Activated naive CD8-positive, alpha-beta T cell treated with anti-CD3 and anti-CD28 coated beads, Interleukin-2, amount 50 U/mL, for 24 hours (primary cell): ENCODE measurements at regions not wholly inside any gene's neighbourhood (a gene's known extent, or its start where the extent isn't known, plus 50 kb on each side); places are given as distances from the start of the nearest gene placed in this dataset.

ENCODE experiments used
- ATAC-seq: fragments of 150-1000 bp; cut with Tn5 transposase; one replicate; pipeline ENCODE4 v1.10.0; 2021
- DNase-seq: peaks from one replicate; pipeline ENCODE4 v3.0.0; 2021
- H3K27ac Mint-ChIP-seq: one replicate; pipeline ENCODE4 v1.8.0; 2021; ENCODE audit warnings: mild to moderate bottlenecking, mixed read lengths
- H3K27me3 Mint-ChIP-seq: one replicate; pipeline ENCODE4 v1.8.0; 2021; ENCODE audit warnings: mixed read lengths
- H3K36me3 Mint-ChIP-seq: one replicate; pipeline ENCODE4 v1.8.0; 2021; ENCODE audit warnings: low read depth, mixed read lengths
- H3K4me1 Mint-ChIP-seq: one replicate; pipeline ENCODE4 v1.8.0; 2021; ENCODE audit warnings: mixed read lengths
- H3K4me3 Mint-ChIP-seq: one replicate; pipeline ENCODE4 v1.8.0; 2021; ENCODE audit warnings: mild to moderate bottlenecking, moderate library complexity, mixed read lengths
- H3K9me3 Mint-ChIP-seq: one replicate; pipeline ENCODE4 v1.8.0; 2021; ENCODE audit warnings: mixed read lengths

DNA sequence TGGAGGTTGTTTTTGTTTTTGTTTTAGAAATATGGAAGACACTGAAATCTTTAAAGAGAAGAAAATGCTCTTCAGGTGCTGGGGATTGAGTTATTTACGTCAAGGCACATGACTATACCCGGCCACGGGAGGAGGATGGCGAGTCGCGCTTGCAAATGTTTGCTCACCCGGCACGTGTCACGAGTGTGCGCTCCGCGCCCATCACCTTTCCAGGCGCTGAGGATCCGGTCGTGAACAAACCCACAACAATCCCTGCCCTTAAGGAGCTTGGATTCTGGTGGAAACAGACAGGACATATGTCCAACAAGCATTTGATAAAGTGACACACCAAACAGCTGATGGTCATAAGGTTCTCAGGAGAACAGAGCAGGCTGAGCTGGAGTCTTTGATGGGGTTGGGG lies 715.5 kb downstream of the BRD1 start:
- no peak for DNase-seq
- ATAC-seq: no peak
- H3K27me3 Mint-ChIP-seq: peaks cover 3% of the 10 kb centered on the region
- H3K36me3 Mint-ChIP-seq: no peaks in the 10 kb centered on the region
- H3K27ac Mint-ChIP-seq: no peak overlapping the region
- no peak overlapping the region for H3K4me3 Mint-ChIP-seq
- H3K4me1 Mint-ChIP-seq: no peaks in the 10 kb centered on the region
- no peaks in the 10 kb centered on the region for H3K9me3 Mint-ChIP-seq

GRCh38 chr22:49111085-49111484 lies 716.6 kb downstream of the BRD1 start:
- ATAC-seq (no peak), DNase-seq (no peak)
- H3K4me1 Mint-ChIP-seq: no peaks in the 10 kb centered on the region
- H3K27me3 Mint-ChIP-seq: peaks cover 3% of the 10 kb centered on the region
- no peak overlapping the region for H3K4me3 Mint-ChIP-seq
- no peaks in the 10 kb centered on the region for H3K36me3 Mint-ChIP-seq
- H3K27ac Mint-ChIP-seq: no peak overlapping the region
- no peaks in the 10 kb centered on the region for H3K9me3 Mint-ChIP-seq

- peaks cover 7% of the 10 kb centered on the region for H3K27me3 Mint-ChIP-seq
- no peak overlapping the region for H3K27ac Mint-ChIP-seq
- H3K4me1 Mint-ChIP-seq: no peaks in the 10 kb centered on the region
- H3K4me3 Mint-ChIP-seq: no peak overlapping the region
- ATAC-seq: no peak
- H3K36me3 Mint-ChIP-seq: no peaks in the 10 kb centered on the region
- no peak for DNase-seq
- no peaks in the 10 kb centered on the region for H3K9me3 Mint-ChIP-seq
Observed at GRCh38 chr22:49108636-49109315, 718.9 kb downstream of the BRD1 start.

DNA sequence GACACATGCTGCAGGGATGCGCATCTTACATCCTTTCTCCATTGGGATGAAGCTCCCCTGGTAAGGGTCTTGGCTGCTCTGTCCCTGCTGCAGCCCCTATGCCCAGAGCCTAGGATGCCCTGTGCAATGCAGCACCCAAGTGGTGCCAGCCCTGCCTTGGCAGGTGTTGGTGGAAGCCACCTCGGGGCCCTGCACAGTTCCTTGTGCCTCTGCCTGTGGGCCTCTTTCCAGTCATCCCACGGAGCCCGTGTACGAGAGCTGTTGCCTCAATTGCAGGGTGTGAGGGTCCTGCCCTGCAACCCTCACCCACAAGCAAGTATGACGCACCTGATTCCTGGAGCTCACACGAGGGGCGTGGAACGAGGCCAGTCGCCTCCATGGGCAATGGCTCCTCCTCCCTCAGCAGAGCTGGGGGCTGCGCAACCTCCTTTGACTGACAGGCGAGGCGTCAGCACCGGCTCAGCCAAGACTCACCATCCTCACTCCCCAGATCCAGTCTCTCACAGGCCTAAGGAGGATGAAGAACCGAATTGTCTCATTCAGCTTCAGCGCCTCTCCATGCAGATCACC lies 719.6 kb downstream of the BRD1 start:
- Mint-ChIP-seq H3K36me3 (no peaks in the 10 kb centered on the region), H3K9me3 (no peaks in the 10 kb centered on the region), H3K4me3 (no peak overlapping the region), H3K27ac (no peak overlapping the region), H3K27me3 (peaks cover 8% of the 10 kb centered on the region), H3K4me1 (no peaks in the 10 kb centered on the region)
- no peak for DNase-seq
- no peak for ATAC-seq

DNA sequence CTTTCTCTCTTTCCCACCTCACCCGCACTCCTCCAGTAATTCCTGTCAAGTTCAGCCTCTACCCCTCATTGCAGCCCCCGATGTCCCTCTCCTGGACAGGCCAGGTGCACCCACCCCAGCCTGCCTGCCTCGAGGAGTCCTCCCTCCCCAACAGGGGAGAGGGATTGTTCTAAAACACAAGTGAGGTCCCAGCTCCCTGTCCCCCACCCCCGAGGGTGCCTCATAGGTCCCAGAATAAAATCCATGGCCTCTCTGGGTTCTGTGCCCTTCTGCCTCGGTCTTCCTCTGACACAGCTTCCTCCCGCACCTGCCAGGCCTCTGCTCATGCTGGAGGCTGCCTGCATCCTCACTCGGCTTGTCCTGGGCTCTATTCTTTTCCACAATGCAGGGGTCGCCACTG lies 720.1 kb downstream of the BRD1 start:
- no peak overlapping the region for H3K27ac Mint-ChIP-seq
- H3K27me3 Mint-ChIP-seq: peaks cover 10% of the 10 kb centered on the region
- ATAC-seq (no peak), DNase-seq (no peak)
- H3K9me3 Mint-ChIP-seq: no peaks in the 10 kb centered on the region
- H3K4me1 Mint-ChIP-seq: no peaks in the 10 kb centered on the region
- no peak overlapping the region for H3K4me3 Mint-ChIP-seq
- no peaks in the 10 kb centered on the region for H3K36me3 Mint-ChIP-seq

GRCh38 chr22:49106842-49107152 lies 720.9 kb downstream of the BRD1 start:
- H3K9me3 Mint-ChIP-seq: no peaks in the 10 kb centered on the region
- DNase-seq (no peak), ATAC-seq (no peak)
- H3K27ac Mint-ChIP-seq: no peak overlapping the region
- H3K36me3 Mint-ChIP-seq: no peaks in the 10 kb centered on the region
- H3K4me1 Mint-ChIP-seq: no peaks in the 10 kb centered on the region
- H3K27me3 Mint-ChIP-seq: peaks cover 10% of the 10 kb centered on the region
- H3K4me3 Mint-ChIP-seq: no peak overlapping the region

GRCh38 chr22:49106096-49106841 lies 721.4 kb downstream of the BRD1 start:
- ATAC-seq (no peak), DNase-seq (no peak)
- Mint-ChIP-seq H3K4me3 (no peak overlapping the region), H3K9me3 (no peaks in the 10 kb centered on the region), H3K27ac (no peak overlapping the region), H3K4me1 (no peaks in the 10 kb centered on the region), H3K27me3 (peaks cover 10% of the 10 kb centered on the region), H3K36me3 (no peaks in the 10 kb centered on the region)

- Mint-ChIP-seq H3K27me3 (peaks cover 14% of the 10 kb centered on the region), H3K36me3 (no peaks in the 10 kb centered on the region), H3K9me3 (no peaks in the 10 kb centered on the region), H3K4me1 (no peaks in the 10 kb centered on the region), H3K4me3 (no peak overlapping the region), H3K27ac (no peak overlapping the region)
- no peak for DNase-seq
- no peak for ATAC-seq
Observed at GRCh38 chr22:49104434-49104833, 723.2 kb downstream of the BRD1 start.

DNA sequence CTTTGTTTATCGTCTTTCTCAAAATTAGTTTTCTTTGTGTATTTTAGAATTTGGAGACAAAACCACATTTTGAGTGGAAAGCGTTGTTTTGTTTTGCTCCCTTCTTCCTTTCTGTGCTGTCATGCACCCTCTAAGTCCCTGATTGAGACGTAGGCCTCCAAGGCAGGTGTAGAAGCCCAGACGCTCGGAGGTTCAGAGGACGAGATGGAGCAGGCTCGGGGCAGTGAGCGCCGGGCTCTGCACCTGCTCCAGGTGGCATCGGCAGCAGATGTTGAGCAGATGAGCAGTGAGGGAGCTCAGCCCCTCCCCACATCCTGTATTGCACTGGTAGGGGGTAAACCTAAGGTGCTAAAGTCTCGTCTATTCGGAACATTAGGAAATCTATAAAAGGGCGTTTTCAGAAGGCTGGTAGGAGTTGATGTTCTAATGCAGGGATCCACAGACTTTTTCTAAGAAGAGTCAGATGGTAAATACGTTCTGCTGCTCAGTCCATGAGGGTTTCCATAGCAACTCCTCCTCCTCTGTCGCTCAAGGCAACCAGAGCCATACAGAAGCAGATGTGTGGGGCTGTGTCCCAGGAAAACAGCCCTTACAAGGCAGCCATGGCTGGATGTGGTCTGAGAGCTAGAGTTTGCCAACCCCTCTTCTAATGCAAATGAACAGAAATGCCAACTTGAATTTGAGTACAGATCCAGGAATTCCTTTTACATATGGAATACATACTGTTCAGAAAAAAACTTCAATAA lies 724.2 kb downstream of the BRD1 start:
- ATAC-seq (no peak), DNase-seq (no peak)
- no peak overlapping the region for H3K4me3 Mint-ChIP-seq
- H3K27ac Mint-ChIP-seq: no peak overlapping the region
- H3K4me1 Mint-ChIP-seq: no peaks in the 10 kb centered on the region
- peaks cover 14% of the 10 kb centered on the region for H3K27me3 Mint-ChIP-seq
- H3K9me3 Mint-ChIP-seq: no peaks in the 10 kb centered on the region
- H3K36me3 Mint-ChIP-seq: no peaks in the 10 kb centered on the region

DNA sequence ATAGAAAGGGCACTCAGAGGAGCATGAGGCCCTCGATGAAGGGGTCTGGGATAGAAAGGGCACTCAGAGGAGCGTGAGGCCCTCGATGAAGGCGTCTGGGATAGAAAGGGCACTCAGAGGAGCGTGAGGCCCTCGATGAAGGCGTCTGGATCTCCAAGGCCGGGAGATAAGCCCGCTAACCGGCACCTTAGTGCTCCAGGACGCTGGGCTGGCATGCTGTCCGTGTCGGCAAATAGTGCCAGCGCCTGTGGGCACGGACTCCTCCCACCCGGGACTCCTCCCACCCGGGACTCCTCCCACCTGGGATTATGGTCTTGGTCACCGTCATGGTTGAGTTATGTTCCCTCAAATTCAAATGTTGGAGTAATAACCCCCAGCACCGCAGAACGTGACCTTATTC lies 725.3 kb downstream of the BRD1 start:
- Mint-ChIP-seq H3K4me3 (no peak overlapping the region), H3K4me1 (no peaks in the 10 kb centered on the region), H3K36me3 (no peaks in the 10 kb centered on the region), H3K27ac (no peak overlapping the region), H3K27me3 (peaks cover 12% of the 10 kb centered on the region), H3K9me3 (no peaks in the 10 kb centered on the region)
- DNase-seq (no peak), ATAC-seq (no peak)

DNA sequence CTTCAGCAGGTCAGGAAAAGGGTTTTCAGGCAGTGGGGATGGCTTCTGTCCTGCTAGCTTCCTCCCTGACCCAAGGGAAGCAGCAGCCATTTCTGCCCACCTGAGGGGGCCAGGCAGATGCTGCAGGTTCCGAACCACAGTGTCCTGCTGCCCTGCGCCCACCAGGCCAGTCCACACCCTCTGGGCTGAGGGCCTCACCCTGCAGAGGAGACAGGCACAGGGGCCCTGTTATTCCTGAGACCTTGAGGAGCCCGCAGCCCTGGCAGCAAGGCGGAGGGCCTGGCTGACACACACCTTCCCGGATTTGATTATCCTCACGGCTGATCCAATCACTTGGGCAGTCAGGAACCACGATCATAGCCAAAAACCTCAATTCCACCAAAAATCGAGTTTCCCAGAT lies 725.8 kb downstream of the BRD1 start:
- ATAC-seq (no peak), DNase-seq (no peak)
- Mint-ChIP-seq H3K9me3 (no peaks in the 10 kb centered on the region), H3K36me3 (no peaks in the 10 kb centered on the region), H3K4me1 (no peaks in the 10 kb centered on the region), H3K4me3 (no peak overlapping the region), H3K27me3 (peaks cover 11% of the 10 kb centered on the region), H3K27ac (no peak overlapping the region)

DNA sequence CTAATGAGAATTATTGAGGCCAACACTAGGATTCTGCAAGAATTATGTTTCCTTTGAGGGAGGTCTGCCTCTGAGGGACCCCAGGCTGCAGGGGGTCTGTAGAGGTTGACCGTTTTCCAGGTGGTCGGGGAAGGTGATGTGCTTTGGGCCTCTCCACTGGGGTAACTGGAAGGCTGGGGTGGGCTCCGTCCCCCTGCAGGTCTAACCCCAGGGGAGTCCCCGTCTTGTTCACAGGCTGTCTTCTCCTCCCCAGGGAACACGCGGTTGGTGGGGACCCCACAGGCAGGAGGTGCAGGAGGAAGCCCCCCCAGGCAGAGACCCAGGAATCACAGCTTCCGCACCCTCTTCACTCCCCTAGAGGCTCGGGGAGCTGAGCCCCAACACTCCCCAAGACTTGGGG lies 726.4 kb downstream of the BRD1 start:
- Mint-ChIP-seq H3K4me3 (no peak overlapping the region), H3K9me3 (no peaks in the 10 kb centered on the region), H3K4me1 (no peaks in the 10 kb centered on the region), H3K36me3 (no peaks in the 10 kb centered on the region), H3K27me3 (peaks cover 11% of the 10 kb centered on the region), H3K27ac (no peak overlapping the region)
- no peak for DNase-seq
- no peak for ATAC-seq

- no peaks in the 10 kb centered on the region for H3K36me3 Mint-ChIP-seq
- no peaks in the 10 kb centered on the region for H3K9me3 Mint-ChIP-seq
- H3K27me3 Mint-ChIP-seq: peaks cover 11% of the 10 kb centered on the region
- DNase-seq (no peak), ATAC-seq (no peak)
- H3K27ac Mint-ChIP-seq: no peak overlapping the region
- H3K4me1 Mint-ChIP-seq: no peaks in the 10 kb centered on the region
- H3K4me3 Mint-ChIP-seq: no peak overlapping the region
Observed at GRCh38 chr22:49100773-49101172, 726.9 kb downstream of the BRD1 start.

DNA sequence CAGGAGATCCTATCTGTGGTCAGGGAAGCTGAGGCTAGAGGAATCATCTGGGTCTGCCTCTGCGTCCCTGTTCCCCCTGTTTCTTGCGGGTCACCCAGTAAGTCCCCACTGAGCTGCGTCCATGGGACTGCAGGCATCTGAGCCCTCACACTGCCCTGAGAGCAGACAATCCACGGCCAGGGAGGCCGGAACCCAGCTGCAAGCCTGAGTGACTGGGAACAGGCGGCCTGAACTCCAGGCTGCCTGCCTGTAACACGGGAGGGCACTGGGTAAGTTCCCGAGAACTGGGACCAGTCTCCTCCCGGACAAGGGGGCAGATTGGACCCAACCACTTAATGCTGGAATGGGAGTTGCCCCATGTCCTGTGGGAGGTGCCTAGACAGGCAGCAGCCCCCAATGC lies 727.4 kb downstream of the BRD1 start:
- H3K27me3 Mint-ChIP-seq: peaks cover 11% of the 10 kb centered on the region
- no peak for ATAC-seq
- H3K9me3 Mint-ChIP-seq: no peaks in the 10 kb centered on the region
- H3K4me1 Mint-ChIP-seq: no peaks in the 10 kb centered on the region
- no peak overlapping the region for H3K4me3 Mint-ChIP-seq
- H3K36me3 Mint-ChIP-seq: no peaks in the 10 kb centered on the region
- no peak for DNase-seq
- H3K27ac Mint-ChIP-seq: no peak overlapping the region
